ENCODE measurements at regions not wholly inside any gene's neighbourhood (a gene's known extent, or its start where the extent isn't known, plus 50 kb on each side); places are given as distances from the start of the nearest gene placed in this dataset.
"Not testable (repeated sequence)": the region's sequence is repeated elsewhere in the genome, so short reads cannot be mapped to it uniquely, and the experiment has no call there.

- H3K27me3 ChIP-seq (ENCODE audit: control insufficient read depth, insufficient read depth, low read length): no peaks in the 10 kb centered on the region
- no peaks in the 10 kb centered on the region for H3K36me3 ChIP-seq (ENCODE audit: control insufficient read depth, insufficient read depth, low read length)
- H3K9me3 ChIP-seq (ENCODE audit: control insufficient read depth, low read length): no peaks in the 10 kb centered on the region
- no peaks in the 10 kb centered on the region for H3K4me1 ChIP-seq
- TF ChIP-seq, protein P1, sequence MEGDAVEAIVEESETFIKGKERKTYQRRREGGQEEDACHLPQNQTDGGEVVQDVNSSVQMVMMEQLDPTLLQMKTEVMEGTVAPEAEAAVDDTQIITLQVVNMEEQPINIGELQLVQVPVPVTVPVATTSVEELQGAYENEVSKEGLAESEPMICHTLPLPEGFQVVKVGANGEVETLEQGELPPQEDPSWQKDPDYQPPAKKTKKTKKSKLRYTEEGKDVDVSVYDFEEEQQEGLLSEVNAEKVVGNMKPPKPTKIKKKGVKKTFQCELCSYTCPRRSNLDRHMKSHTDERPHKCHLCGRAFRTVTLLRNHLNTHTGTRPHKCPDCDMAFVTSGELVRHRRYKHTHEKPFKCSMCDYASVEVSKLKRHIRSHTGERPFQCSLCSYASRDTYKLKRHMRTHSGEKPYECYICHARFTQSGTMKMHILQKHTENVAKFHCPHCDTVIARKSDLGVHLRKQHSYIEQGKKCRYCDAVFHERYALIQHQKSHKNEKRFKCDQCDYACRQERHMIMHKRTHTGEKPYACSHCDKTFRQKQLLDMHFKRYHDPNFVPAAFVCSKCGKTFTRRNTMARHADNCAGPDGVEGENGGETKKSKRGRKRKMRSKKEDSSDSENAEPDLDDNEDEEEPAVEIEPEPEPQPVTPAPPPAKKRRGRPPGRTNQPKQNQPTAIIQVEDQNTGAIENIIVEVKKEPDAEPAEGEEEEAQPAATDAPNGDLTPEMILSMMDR (IDR thresholded peaks at IDR 0.05): no peak
- H3K27ac ChIP-seq: no peak overlapping the region
- no peak overlapping the region for H3K4me3 ChIP-seq (ENCODE audit: low read depth, low read length)
- no peaks in the 10 kb centered on the region for H3K79me2 ChIP-seq
- no peak overlapping the region for H3K9ac ChIP-seq
- H2AFZ ChIP-seq: no peak overlapping the region
- H3K4me2 ChIP-seq (ENCODE audit: low read length): no peak overlapping the region
Observed at GRCh38 chr7:91357379-91357778, 93.1 kb downstream of the FZD1 start.

DNA sequence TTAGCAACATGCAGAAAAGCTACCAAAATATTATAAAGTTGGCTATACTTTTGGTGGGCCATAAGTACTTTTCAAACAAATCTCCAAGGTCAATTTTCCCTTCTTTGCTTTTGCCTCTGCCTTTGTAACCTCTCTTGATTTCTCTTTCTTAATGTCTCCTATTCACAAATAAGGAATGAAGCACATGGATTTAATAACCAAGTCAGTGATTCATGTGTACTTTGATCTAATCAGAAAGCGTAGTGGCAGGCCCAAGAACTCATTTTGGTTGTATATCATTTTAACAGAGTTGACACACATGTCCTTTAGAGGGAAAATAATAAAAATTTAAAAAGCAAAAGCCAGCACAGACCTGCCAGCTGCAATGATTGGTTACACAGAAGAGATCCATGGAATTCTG, 93.7 kb downstream of the FZD1 start:
- no peak overlapping the region for H3K27ac ChIP-seq
- no peak overlapping the region for H3K4me3 ChIP-seq (ENCODE audit: low read depth, low read length)
- no peaks in the 10 kb centered on the region for H3K79me2 ChIP-seq
- H3K4me1 ChIP-seq: no peaks in the 10 kb centered on the region
- no peaks in the 10 kb centered on the region for H3K36me3 ChIP-seq (ENCODE audit: control insufficient read depth, insufficient read depth, low read length)
- no peaks in the 10 kb centered on the region for H3K27me3 ChIP-seq (ENCODE audit: control insufficient read depth, insufficient read depth, low read length)
- H3K9ac ChIP-seq: no peak overlapping the region
- no peaks in the 10 kb centered on the region for H3K9me3 ChIP-seq (ENCODE audit: control insufficient read depth, low read length)
- H3K4me2 ChIP-seq (ENCODE audit: low read length): no peak overlapping the region
- TF ChIP-seq, protein P1 (IDR thresholded peaks at IDR 0.05): no peak
- no peak overlapping the region for H2AFZ ChIP-seq

DNA sequence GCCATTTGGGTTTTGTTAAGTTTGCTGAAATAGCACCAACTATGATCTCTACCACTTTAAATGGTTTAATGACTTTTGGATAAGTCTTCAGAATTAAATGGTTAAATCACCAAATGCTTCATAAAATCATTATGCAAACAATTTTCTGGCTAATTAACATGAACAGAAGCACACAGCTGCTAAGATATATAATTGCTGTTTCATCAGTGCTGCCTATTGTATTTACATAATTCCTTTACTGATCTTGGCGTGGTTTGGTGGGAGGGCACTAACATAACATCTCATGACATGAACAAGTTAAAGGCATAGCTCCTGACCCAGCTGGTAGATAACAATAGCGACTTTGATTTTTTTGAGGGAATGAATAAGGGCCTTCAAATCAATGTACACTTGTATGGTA, 94.1 kb downstream of the FZD1 start:
- TF ChIP-seq, protein P1 (IDR thresholded peaks at IDR 0.05): no peak
- H3K4me2 ChIP-seq (ENCODE audit: low read length): no peak overlapping the region

GRCh38 chr7:91365097-91365496, 100.9 kb downstream of the FZD1 start:
- H3K4me1 ChIP-seq; H3K4me2 ChIP-seq (ENCODE audit: low read length): not testable (repeated sequence)

More for the DNA sequence above, 94.1 kb downstream of the FZD1 start:
- Histone ChIP-seq H3K9me3 (ENCODE audit: control insufficient read depth, low read length) (no peaks in the 10 kb centered on the region), H3K4me1 (no peaks in the 10 kb centered on the region), H3K4me3 (ENCODE audit: low read depth, low read length) (no peak overlapping the region), H3K9ac (no peak overlapping the region), H3K27ac (no peak overlapping the region), H3K36me3 (ENCODE audit: control insufficient read depth, insufficient read depth, low read length) (no peaks in the 10 kb centered on the region), H3K27me3 (ENCODE audit: control insufficient read depth, insufficient read depth, low read length) (no peaks in the 10 kb centered on the region), H2AFZ (no peak overlapping the region), H3K79me2 (no peaks in the 10 kb centered on the region)

GRCh38 chr7:91366091-91366490, 101.9 kb downstream of the FZD1 start:
- Histone ChIP-seq H3K27me3 (ENCODE audit: control insufficient read depth, insufficient read depth, low read length) (no peaks in the 10 kb centered on the region), H2AFZ (no peak overlapping the region), H3K9me3 (ENCODE audit: control insufficient read depth, low read length) (no peaks in the 10 kb centered on the region), H3K36me3 (ENCODE audit: control insufficient read depth, insufficient read depth, low read length) (no peaks in the 10 kb centered on the region), H3K4me1 (no peaks in the 10 kb centered on the region), H3K27ac (no peak overlapping the region), H3K4me3 (ENCODE audit: low read depth, low read length) (no peak overlapping the region), H3K4me2 (ENCODE audit: low read length) (no peak overlapping the region), H3K79me2 (no peaks in the 10 kb centered on the region), H3K9ac (no peak overlapping the region)
- TF ChIP-seq, protein P1 (IDR thresholded peaks at IDR 0.05): no peak

More at GRCh38 chr7:91365097-91365496, 100.9 kb downstream of the FZD1 start:
- H3K36me3 ChIP-seq (ENCODE audit: control insufficient read depth, insufficient read depth, low read length); H3K4me3 ChIP-seq (ENCODE audit: low read depth, low read length); H3K9ac ChIP-seq; H3K79me2 ChIP-seq; H3K27me3 ChIP-seq (ENCODE audit: control insufficient read depth, insufficient read depth, low read length); H3K27ac ChIP-seq; H2AFZ ChIP-seq; H3K9me3 ChIP-seq (ENCODE audit: control insufficient read depth, low read length): not testable (repeated sequence)
